ENCODE measurements at regions not wholly inside any gene's neighbourhood (a gene's known extent, or its start where the extent isn't known, plus 50 kb on each side); places are given as distances from the start of the nearest gene placed in this dataset.

DNA sequence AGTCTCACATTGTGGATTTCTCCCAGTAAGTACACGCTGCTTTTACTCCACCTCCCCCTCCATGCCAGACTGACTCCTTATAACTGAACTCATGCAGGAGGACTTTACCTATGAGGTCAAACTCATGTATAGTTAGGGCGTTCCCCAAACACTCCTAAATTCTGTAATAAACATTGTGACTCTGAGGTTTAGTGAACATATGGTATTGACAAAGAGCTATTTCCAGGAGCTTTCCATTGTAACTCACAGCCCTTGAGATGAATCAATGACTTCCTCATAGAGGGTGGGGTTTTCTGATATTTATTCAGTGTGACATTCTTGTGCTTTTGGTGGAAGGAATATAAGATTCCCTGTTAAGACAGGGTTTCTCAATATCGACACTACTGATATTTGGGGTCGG is 337.4 kb upstream of the SLC14A2 start:
- Histone ChIP-seq H3K4me1 (ENCODE audit: control insufficient read depth in 2 of 2, insufficient read depth in 2 of 2, low read length in 2 of 2) (no peaks in the 10 kb centered on the region), H3K36me3 (replicated peaks in 1 of 2; ENCODE audit: control extremely low read depth in 1 of 2, control insufficient read depth in 1 of 2, extremely low read depth in 1 of 2, insufficient read depth in 2 of 2, low read length in 1 of 2) (no peaks in the 10 kb centered on the region), H3K9me3 (ENCODE audit: control extremely low read depth in 1 of 3, control insufficient read depth in 2 of 3, insufficient read depth in 1 of 3, low read length in 2 of 3) (peaks cover 0 to 5% (median 4%) of the 10 kb centered on the region in 3 donors), H4K20me1 (ENCODE audit: control insufficient read depth, insufficient read depth, low read length, poor library complexity, severe bottlenecking) (no peaks in the 10 kb centered on the region), H3K27ac (ENCODE audit: low read length in 2 of 2) (no peak overlapping the region), H3K79me2 (ENCODE audit: control insufficient read depth, insufficient read depth, low read length) (no peaks in the 10 kb centered on the region), H3K4me3 (ENCODE audit: control extremely low read depth in 1 of 5, extremely low read depth in 1 of 5, insufficient read depth in 1 of 5, low read depth in 2 of 5, low read length in 4 of 5) (no peak overlapping the region), H3K27me3 (replicated peaks in 1 of 4; ENCODE audit: control extremely low read depth in 1 of 4, control insufficient read depth in 3 of 4, insufficient read depth in 4 of 4, low read length in 3 of 4) (no peaks in the 10 kb centered on the region), H3K4me2 (replicated peaks; ENCODE audit: low read depth, low read length, poor library complexity, severe bottlenecking) (no peak overlapping the region), H3K9ac (ENCODE audit: low read length) (no peak overlapping the region), H2AFZ (ENCODE audit: insufficient read depth, low read depth, low read length, poor library complexity, severe bottlenecking) (no peak overlapping the region)
- intact Hi-C loops (cut with micrococcal nuclease): no loop called here
- Mint-ChIP-seq H3K4me1 (no peaks in the 10 kb centered on the region), H3K27ac (no peak overlapping the region), H3K27me3 (peaks cover 15% of the 10 kb centered on the region), H3K4me3 (no peak overlapping the region), H3K9me3 (ENCODE audit: insufficient read depth) (peaks cover 2% of the 10 kb centered on the region)
- POLR2A ChIA-PET: no interaction called here
- ATAC-seq (ENCODE audit: low read depth) (no peak), DNase-seq (no peak)
- TF ChIP-seq, protein P1, sequence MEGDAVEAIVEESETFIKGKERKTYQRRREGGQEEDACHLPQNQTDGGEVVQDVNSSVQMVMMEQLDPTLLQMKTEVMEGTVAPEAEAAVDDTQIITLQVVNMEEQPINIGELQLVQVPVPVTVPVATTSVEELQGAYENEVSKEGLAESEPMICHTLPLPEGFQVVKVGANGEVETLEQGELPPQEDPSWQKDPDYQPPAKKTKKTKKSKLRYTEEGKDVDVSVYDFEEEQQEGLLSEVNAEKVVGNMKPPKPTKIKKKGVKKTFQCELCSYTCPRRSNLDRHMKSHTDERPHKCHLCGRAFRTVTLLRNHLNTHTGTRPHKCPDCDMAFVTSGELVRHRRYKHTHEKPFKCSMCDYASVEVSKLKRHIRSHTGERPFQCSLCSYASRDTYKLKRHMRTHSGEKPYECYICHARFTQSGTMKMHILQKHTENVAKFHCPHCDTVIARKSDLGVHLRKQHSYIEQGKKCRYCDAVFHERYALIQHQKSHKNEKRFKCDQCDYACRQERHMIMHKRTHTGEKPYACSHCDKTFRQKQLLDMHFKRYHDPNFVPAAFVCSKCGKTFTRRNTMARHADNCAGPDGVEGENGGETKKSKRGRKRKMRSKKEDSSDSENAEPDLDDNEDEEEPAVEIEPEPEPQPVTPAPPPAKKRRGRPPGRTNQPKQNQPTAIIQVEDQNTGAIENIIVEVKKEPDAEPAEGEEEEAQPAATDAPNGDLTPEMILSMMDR (IDR thresholded peaks at IDR 0.05): no peak
- TF ChIP-seq EZH2 (IDR thresholded peaks at IDR 0.05; ENCODE audit: borderline replicate concordance, insufficient read depth, low read depth, low read length, poor library complexity, severe bottlenecking): no peak
- CTCF ChIA-PET: interaction anchor here (1.6 kb wide), 1 partner anchor 8 kb away, joined by 4 read pairs; no protein-coding TSS in a partner anchor
- no CpG with 5 or more reads among the region's 4 CpGs for WGBS (ENCODE audit: insufficient coverage)

DNA sequence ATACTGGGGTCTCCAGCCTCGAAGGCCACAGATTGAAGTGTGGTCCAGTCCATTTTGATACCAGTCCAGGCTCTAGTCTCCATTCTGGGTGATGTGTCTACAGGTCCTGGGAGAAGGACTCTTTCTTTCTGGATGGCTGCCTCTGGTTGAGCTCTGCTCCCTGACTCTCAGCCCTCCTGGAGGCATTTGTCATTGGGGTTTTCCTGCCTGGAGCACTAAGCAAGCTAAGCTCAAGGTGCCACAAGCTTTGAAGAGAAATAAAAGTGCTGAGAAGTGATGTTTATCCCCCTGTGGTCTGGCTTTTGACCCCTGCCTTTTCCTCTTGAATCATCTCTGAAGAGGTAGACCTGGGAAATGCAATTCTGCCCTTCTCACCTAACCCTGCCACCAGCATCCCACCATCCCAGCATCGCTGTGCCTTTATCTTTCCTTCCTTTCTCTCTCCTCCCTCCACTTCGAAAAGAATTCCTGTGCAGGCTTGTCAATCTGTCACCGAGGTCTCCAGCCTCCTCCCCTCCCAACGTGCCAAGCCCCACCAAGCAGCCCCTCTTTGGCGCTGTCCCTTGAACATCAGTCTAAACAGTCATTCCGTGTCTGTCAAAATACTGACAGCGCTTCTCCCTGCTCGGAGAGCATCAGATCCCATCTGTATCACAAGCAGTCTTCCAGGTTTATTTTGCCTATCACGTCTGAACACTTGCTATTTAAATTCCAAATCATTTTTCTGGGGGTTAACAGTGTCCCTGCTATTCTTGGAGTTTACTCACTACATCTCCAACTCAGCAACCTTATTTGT is 334.6 kb upstream of the SLC14A2 start:
- Histone ChIP-seq H3K4me3 (ENCODE audit: control extremely low read depth in 1 of 5, extremely low read depth in 1 of 5, insufficient read depth in 1 of 5, low read depth in 2 of 5, low read length in 4 of 5) (no peak overlapping the region), H3K4me2 (replicated peaks; ENCODE audit: low read depth, low read length, poor library complexity, severe bottlenecking) (no peak overlapping the region), H3K4me1 (ENCODE audit: control insufficient read depth in 2 of 2, insufficient read depth in 2 of 2, low read length in 2 of 2) (no peaks in the 10 kb centered on the region), H4K20me1 (ENCODE audit: control insufficient read depth, insufficient read depth, low read length, poor library complexity, severe bottlenecking) (no peaks in the 10 kb centered on the region), H3K79me2 (ENCODE audit: control insufficient read depth, insufficient read depth, low read length) (no peaks in the 10 kb centered on the region), H3K27me3 (replicated peaks in 1 of 4; ENCODE audit: control extremely low read depth in 1 of 4, control insufficient read depth in 3 of 4, insufficient read depth in 4 of 4, low read length in 3 of 4) (no peaks in the 10 kb centered on the region), H3K27ac (ENCODE audit: low read length in 2 of 2) (no peak overlapping the region), H2AFZ (ENCODE audit: insufficient read depth, low read depth, low read length, poor library complexity, severe bottlenecking) (no peak overlapping the region), H3K36me3 (replicated peaks in 1 of 2; ENCODE audit: control extremely low read depth in 1 of 2, control insufficient read depth in 1 of 2, extremely low read depth in 1 of 2, insufficient read depth in 2 of 2, low read length in 1 of 2) (no peaks in the 10 kb centered on the region), H3K9me3 (ENCODE audit: control extremely low read depth in 1 of 3, control insufficient read depth in 2 of 3, insufficient read depth in 1 of 3, low read length in 2 of 3) (peaks cover 0 to 4% (median 3%) of the 10 kb centered on the region in 3 donors), H3K9ac (ENCODE audit: low read length) (no peak overlapping the region)
- TF ChIP-seq, protein P1 (IDR thresholded peaks at IDR 0.05): no peak
- TF ChIP-seq EZH2 (IDR thresholded peaks at IDR 0.05; ENCODE audit: borderline replicate concordance, insufficient read depth, low read depth, low read length, poor library complexity, severe bottlenecking): no peak
- Mint-ChIP-seq H3K4me1 (no peaks in the 10 kb centered on the region), H3K27me3 (peaks cover 11% of the 10 kb centered on the region), H3K4me3 (no peak overlapping the region), H3K9me3 (ENCODE audit: insufficient read depth) (no peaks in the 10 kb centered on the region), H3K27ac (no peak overlapping the region)
- ATAC-seq (ENCODE audit: low read depth) (no peak), DNase-seq (no peak)
- WGBS (ENCODE audit: insufficient coverage): 83% methylated on average over 10 of the region's 10 CpGs
- POLR2A ChIA-PET: no interaction called here
- CTCF ChIA-PET: no interaction called here
- intact Hi-C loops (cut with micrococcal nuclease): no loop called here
